ENCODE measurements at regions not wholly inside any gene's neighbourhood (a gene's known extent, or its start where the extent isn't known, plus 50 kb on each side); places are given as distances from the start of the nearest gene placed in this dataset.

- ChIA-PET POLR2A (no interaction called here), CTCF (no interaction called here)
- no peaks in the 10 kb centered on the region for H3K4me1 Mint-ChIP-seq
- H3K27ac Mint-ChIP-seq: no peak overlapping the region
- no peaks in the 10 kb centered on the region for H3K9me3 Mint-ChIP-seq
- no peak for TF ChIP-seq CTCF (IDR thresholded peaks at IDR 0.05)
- H3K27me3 Mint-ChIP-seq: no peaks in the 10 kb centered on the region
- H3K4me3 Mint-ChIP-seq: no peak overlapping the region
- intact Hi-C loops (cut with micrococcal nuclease): no loop called here
- ATAC-seq (ENCODE audit: low read depth) (no peak), DNase-seq (no peak)
- no peaks in the 10 kb centered on the region for H3K36me3 Mint-ChIP-seq (ENCODE audit: low read depth)
These were observed 736.9 kb downstream of the TLE1 start for GRCh38 chr9:80952363-80952922.

- ChIA-PET POLR2A (no interaction called here), CTCF (no interaction called here)
- DNase-seq: no peak
- Mint-ChIP-seq H3K27me3 (no peaks in the 10 kb centered on the region), H3K4me3 (no peak overlapping the region), H3K27ac (no peak overlapping the region), H3K4me1 (no peaks in the 10 kb centered on the region), H3K9me3 (no peaks in the 10 kb centered on the region), H3K36me3 (ENCODE audit: low read depth) (no peaks in the 10 kb centered on the region)
- TF ChIP-seq CTCF (IDR thresholded peaks at IDR 0.05): no peak
- intact Hi-C loops (cut with micrococcal nuclease): no loop called here
- no peak for ATAC-seq (ENCODE audit: low read depth)
These were observed 737.7 kb downstream of the TLE1 start for GRCh38 chr9:80951675-80952074.

- CTCF ChIA-PET: no interaction called here
- TF ChIP-seq CTCF (IDR thresholded peaks at IDR 0.05): no peak
These were observed 740.5 kb downstream of the TLE1 start for GRCh38 chr9:80948876-80949275.

GRCh38 chr9:80948066-80948465 lies 741.3 kb downstream of the TLE1 start:
- no peaks in the 10 kb centered on the region for H3K9me3 Mint-ChIP-seq
- H3K4me1 Mint-ChIP-seq: no peaks in the 10 kb centered on the region
- no peak overlapping the region for H3K4me3 Mint-ChIP-seq
- ChIA-PET CTCF (no interaction called here), POLR2A (no interaction called here)
- ATAC-seq (ENCODE audit: low read depth): no peak
- no peak for TF ChIP-seq CTCF (IDR thresholded peaks at IDR 0.05)
- intact Hi-C loops (cut with micrococcal nuclease): no loop called here
- no peak overlapping the region for H3K27ac Mint-ChIP-seq
- H3K36me3 Mint-ChIP-seq (ENCODE audit: low read depth): no peaks in the 10 kb centered on the region
- H3K27me3 Mint-ChIP-seq: no peaks in the 10 kb centered on the region
- DNase-seq: no peak

More at GRCh38 chr9:80948876-80949275, 740.5 kb downstream of the TLE1 start:
- Mint-ChIP-seq H3K9me3 (no peaks in the 10 kb centered on the region), H3K27ac (no peak overlapping the region), H3K36me3 (ENCODE audit: low read depth) (no peaks in the 10 kb centered on the region), H3K4me1 (no peaks in the 10 kb centered on the region), H3K27me3 (no peaks in the 10 kb centered on the region), H3K4me3 (no peak overlapping the region)
- intact Hi-C loops (cut with micrococcal nuclease): no loop called here
- POLR2A ChIA-PET: no interaction called here
- no peak for DNase-seq
- ATAC-seq (ENCODE audit: low read depth): no peak

GRCh38 chr9:80946496-80947170 lies 742.7 kb downstream of the TLE1 start:
- no peaks in the 10 kb centered on the region for H3K36me3 Mint-ChIP-seq (ENCODE audit: low read depth)
- H3K27ac Mint-ChIP-seq: no peak overlapping the region
- no peak for ATAC-seq (ENCODE audit: low read depth)
- H3K4me3 Mint-ChIP-seq: no peak overlapping the region
- H3K27me3 Mint-ChIP-seq: no peaks in the 10 kb centered on the region
- POLR2A ChIA-PET: no interaction called here
- CTCF ChIA-PET: no interaction called here
- intact Hi-C loops (cut with micrococcal nuclease): no loop called here
- DNase-seq: no peak
- H3K4me1 Mint-ChIP-seq: no peaks in the 10 kb centered on the region
- no peak for TF ChIP-seq CTCF (IDR thresholded peaks at IDR 0.05)
- H3K9me3 Mint-ChIP-seq: no peaks in the 10 kb centered on the region

Measured in activated B cell treated with CpG ODN at 0.5 μM for 24 hours (primary cell).